ENCODE measurements at regions not wholly inside any gene's neighbourhood (a gene's known extent, or its start where the extent isn't known, plus 50 kb on each side); places are given as distances from the start of the nearest gene placed in this dataset.

DNA sequence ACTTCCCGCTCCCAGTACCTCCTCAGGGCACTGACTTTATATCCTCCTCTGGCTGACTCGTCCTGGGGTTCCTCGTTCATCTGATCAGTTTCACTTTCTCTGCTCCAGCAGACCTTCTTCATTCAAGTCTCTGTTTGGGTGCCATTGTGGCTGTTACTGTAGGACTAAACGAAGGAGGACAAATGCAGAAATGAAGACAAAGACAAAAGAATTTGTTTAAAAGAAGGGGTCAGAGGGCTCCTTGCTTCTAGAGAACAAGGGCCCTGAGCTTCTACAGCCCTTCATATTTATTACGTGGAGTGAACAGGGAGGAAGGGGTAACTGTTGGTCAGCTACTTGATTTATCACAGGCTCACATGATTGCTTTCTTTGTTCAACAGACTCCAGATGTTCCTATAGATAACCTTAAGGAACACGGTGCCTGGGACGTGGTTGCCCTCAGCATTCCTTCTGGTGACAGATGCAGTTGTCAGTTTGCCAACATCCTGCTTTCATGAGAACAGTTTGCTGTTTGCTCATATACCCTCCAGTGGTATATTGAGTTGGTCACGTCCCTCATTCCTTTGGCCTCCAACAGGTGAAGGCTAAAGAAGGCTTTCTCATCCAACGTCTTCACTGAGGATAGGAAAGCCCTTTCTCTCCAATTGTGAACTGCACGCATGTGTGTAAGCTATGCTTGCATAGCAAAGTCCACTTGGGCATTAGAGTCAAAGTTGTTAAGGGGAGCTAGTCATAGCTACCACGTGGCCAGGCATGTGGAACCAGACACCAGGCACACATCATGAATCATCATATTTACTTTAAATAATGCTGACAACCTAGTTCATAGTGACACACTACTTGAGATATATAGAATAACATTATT lies 69.1 kb upstream of the BTN3A2 start:
- no peak overlapping the region for H3K9ac ChIP-seq (ENCODE audit: low read length in 2 of 2)
- no peak overlapping the region for H3K4me3 ChIP-seq (ENCODE audit: low read length in 2 of 2)
- no peak overlapping the region for H3K27ac ChIP-seq (ENCODE audit: low read length)

GRCh38 chr6:26296556-26296856 lies 68.5 kb upstream of the BTN3A2 start:
- Histone ChIP-seq H3K36me3 (ENCODE audit: control insufficient read depth in 2 of 2, insufficient read depth in 2 of 2, low read length in 2 of 2) (no peaks in the 10 kb centered on the region), H3K4me1 (ENCODE audit: control insufficient read depth, insufficient read depth, low read length) (no peaks in the 10 kb centered on the region), H3K4me3 (ENCODE audit: low read length in 2 of 2) (no peak overlapping the region), H3K9me3 (ENCODE audit: control insufficient read depth in 2 of 2, low read length in 2 of 2) (no peaks in the 10 kb centered on the region), H3K27ac (ENCODE audit: low read length) (no peak overlapping the region), H3K9ac (ENCODE audit: low read length in 2 of 2) (no peak overlapping the region), H3K27me3 (ENCODE audit: control insufficient read depth in 1 of 2, insufficient read depth in 2 of 2, low read length in 2 of 2) (peaks cover 16 to 18% of the 10 kb centered on the region in 2 donors)

More for the DNA sequence above, 69.1 kb upstream of the BTN3A2 start:
- H3K9me3 ChIP-seq (ENCODE audit: control insufficient read depth in 2 of 2, low read length in 2 of 2) = no peaks in the 10 kb centered on the region
- no peaks in the 10 kb centered on the region for H3K4me1 ChIP-seq (ENCODE audit: control insufficient read depth, insufficient read depth, low read length)
- H3K27me3 ChIP-seq (ENCODE audit: control insufficient read depth in 1 of 2, insufficient read depth in 2 of 2, low read length in 2 of 2) = peaks cover 16 to 18% of the 10 kb centered on the region in 2 donors
- H3K36me3 ChIP-seq (ENCODE audit: control insufficient read depth in 2 of 2, insufficient read depth in 2 of 2, low read length in 2 of 2) = no peaks in the 10 kb centered on the region

DNA sequence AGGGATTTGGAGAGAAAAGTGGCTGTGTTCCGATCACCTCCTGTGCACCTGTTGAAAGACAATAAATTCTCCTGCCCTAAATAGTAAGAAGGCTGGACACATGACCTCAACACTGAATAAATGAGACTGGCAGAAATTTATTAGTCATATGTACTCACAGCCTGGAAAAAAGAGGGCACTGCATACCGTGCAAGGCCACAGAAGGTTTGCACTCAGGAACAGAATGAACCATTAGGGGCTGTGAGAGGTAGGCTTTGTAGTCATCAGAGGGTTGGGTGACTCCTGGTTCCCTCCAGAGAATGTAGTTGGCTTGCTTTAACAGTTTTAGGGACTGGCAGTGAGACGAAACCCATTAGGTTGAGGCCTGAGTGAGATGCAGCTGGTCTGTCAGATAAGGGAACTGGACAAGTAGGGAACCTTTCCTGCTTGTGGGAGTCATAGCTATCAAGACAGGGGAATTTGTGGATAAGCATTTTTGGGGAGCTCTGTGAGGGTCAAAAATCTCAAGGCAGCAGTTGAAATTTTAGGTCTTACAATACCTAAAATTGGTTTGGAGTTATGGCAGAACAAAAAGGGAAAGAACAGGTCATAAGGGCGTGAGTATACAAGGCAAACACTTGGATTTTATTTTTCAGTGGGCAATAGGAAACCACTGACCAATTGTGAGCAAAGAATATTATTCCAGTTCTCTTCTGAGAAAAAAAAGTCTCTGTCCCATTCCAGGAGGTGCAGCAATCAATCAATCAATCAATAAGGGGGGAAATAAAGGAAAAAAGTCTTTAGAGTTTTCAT lies 67.9 kb upstream of the BTN3A2 start:
- no peak overlapping the region for H3K4me3 ChIP-seq (ENCODE audit: low read length in 2 of 2)
- H3K9me3 ChIP-seq (ENCODE audit: control insufficient read depth in 2 of 2, low read length in 2 of 2) = no peaks in the 10 kb centered on the region
- peaks cover 16 to 18% of the 10 kb centered on the region in 2 donors for H3K27me3 ChIP-seq (ENCODE audit: control insufficient read depth in 1 of 2, insufficient read depth in 2 of 2, low read length in 2 of 2)
- no peaks in the 10 kb centered on the region for H3K4me1 ChIP-seq (ENCODE audit: control insufficient read depth, insufficient read depth, low read length)
- no peak overlapping the region for H3K9ac ChIP-seq (ENCODE audit: low read length in 2 of 2)
- H3K27ac ChIP-seq (ENCODE audit: low read length) = no peak overlapping the region
- H3K36me3 ChIP-seq (ENCODE audit: control insufficient read depth in 2 of 2, insufficient read depth in 2 of 2, low read length in 2 of 2) = no peaks in the 10 kb centered on the region

DNA sequence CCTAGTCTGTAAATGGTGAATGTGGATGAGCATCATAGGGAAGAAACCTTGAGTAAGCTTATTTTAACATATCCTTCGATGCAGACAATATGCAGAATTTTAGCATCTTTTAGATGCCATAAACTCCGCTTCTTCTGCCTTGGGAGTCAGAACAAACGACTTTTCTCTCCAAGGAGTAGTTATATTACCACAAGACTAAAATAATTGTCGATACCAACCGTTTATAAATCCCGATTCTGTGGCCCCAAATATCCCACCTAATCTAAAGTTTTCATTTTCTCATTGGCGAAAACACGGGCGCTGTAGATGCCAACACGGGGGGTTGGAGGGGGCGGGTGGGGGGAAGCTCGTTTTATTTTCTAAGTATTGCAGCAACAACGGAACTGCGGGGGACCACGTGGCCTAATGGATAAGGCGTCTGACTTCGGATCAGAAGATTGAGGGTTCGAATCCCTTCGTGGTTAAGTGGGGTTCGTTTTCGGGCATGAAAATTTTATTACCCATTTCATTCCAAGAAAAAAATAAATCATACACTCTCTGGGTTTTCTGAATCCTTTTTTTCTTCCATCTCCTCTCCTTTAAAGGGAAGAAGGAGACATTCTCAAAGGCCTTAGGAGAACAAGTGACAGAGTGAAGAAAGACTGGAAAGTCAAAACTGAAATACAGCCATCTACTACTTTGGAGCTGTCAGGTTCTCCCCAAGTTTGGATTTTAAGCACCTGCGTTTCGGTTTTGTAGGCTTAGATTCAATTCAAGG lies 65.5 kb upstream of the BTN3A2 start:
- Histone ChIP-seq H3K27ac (ENCODE audit: low read length) (no peak overlapping the region), H3K27me3 (ENCODE audit: control insufficient read depth in 1 of 2, insufficient read depth in 2 of 2, low read length in 2 of 2) (peaks cover 13 to 16% of the 10 kb centered on the region in 2 donors), H3K9ac (ENCODE audit: low read length in 2 of 2) (no peak overlapping the region), H3K4me1 (ENCODE audit: control insufficient read depth, insufficient read depth, low read length) (no peaks in the 10 kb centered on the region), H3K36me3 (ENCODE audit: control insufficient read depth in 2 of 2, insufficient read depth in 2 of 2, low read length in 2 of 2) (no peaks in the 10 kb centered on the region), H3K9me3 (ENCODE audit: control insufficient read depth in 2 of 2, low read length in 2 of 2) (no peaks in the 10 kb centered on the region), H3K4me3 (ENCODE audit: low read length in 2 of 2) (no peak overlapping the region)

- no peak overlapping the region for H3K9ac ChIP-seq (ENCODE audit: low read length in 2 of 2)
- H3K9me3 ChIP-seq (ENCODE audit: control insufficient read depth in 2 of 2, low read length in 2 of 2) = no peaks in the 10 kb centered on the region
- no peak overlapping the region for H3K27ac ChIP-seq (ENCODE audit: low read length)
- peaks cover 11 to 16% of the 10 kb centered on the region in 2 donors for H3K27me3 ChIP-seq (ENCODE audit: control insufficient read depth in 1 of 2, insufficient read depth in 2 of 2, low read length in 2 of 2)
- H3K36me3 ChIP-seq (ENCODE audit: control insufficient read depth in 2 of 2, insufficient read depth in 2 of 2, low read length in 2 of 2) = no peaks in the 10 kb centered on the region
- H3K4me1 ChIP-seq (ENCODE audit: control insufficient read depth, insufficient read depth, low read length) = no peaks in the 10 kb centered on the region
- no peak overlapping the region for H3K4me3 ChIP-seq (ENCODE audit: low read length in 2 of 2)
Measured at GRCh38 chr6:26300043-26300331, 65.0 kb upstream of the BTN3A2 start.

GRCh38 chr6:26300359-26300758 lies 64.6 kb upstream of the BTN3A2 start:
- Histone ChIP-seq H3K36me3 (ENCODE audit: control insufficient read depth in 2 of 2, insufficient read depth in 2 of 2, low read length in 2 of 2) (no peaks in the 10 kb centered on the region), H3K9me3 (ENCODE audit: control insufficient read depth in 2 of 2, low read length in 2 of 2) (no peaks in the 10 kb centered on the region), H3K9ac (ENCODE audit: low read length in 2 of 2) (no peak overlapping the region), H3K4me1 (ENCODE audit: control insufficient read depth, insufficient read depth, low read length) (no peaks in the 10 kb centered on the region), H3K27ac (ENCODE audit: low read length) (no peak overlapping the region), H3K4me3 (ENCODE audit: low read length in 2 of 2) (no peak overlapping the region), H3K27me3 (ENCODE audit: control insufficient read depth in 1 of 2, insufficient read depth in 2 of 2, low read length in 2 of 2) (peaks cover 10 to 16% of the 10 kb centered on the region in 2 donors)

DNA sequence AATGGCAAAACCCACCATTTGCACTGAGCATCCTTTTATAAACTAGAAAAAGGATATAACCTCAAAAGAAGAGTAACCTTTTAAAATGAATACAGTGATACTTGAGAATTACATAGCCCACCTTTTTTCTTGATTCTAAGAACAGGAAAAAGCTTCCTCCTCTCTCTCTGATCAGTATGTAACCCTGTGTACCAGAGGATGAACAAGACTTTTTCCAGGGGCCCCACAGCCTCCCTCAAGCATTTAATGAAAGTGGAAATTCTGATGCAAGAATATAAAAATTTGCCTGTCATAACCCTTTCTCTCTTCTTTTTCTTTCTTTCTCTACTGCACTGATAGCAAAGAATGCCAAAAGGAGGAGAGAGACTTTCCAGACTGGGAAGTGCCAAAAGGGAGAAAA lies 64.2 kb upstream of the BTN3A2 start:
- Histone ChIP-seq H3K4me3 (ENCODE audit: low read length in 2 of 2) (no peak overlapping the region), H3K4me1 (ENCODE audit: control insufficient read depth, insufficient read depth, low read length) (no peaks in the 10 kb centered on the region), H3K9me3 (ENCODE audit: control insufficient read depth in 2 of 2, low read length in 2 of 2) (no peaks in the 10 kb centered on the region)

DNA sequence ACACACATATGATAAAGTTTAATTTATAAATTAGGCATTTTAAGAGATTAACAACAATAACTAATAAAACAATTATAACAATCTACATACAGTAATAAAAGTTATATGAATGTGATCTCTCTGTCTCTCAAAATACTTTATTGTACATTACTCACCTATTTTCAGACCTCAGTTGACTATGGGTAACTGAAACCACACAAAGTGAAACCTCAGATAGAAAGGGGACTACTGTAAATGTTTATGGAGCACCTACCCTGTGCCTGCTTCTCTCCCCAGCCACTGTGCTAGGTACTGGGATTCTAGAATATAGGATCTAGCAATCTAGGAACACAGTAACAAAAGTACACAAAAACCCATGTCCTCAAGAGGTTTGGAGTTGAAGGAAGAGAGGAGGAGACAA lies 63.4 kb upstream of the BTN3A2 start:
- Histone ChIP-seq H3K27me3 (ENCODE audit: control insufficient read depth in 1 of 2, insufficient read depth in 2 of 2, low read length in 2 of 2) (peaks cover 6 to 8% of the 10 kb centered on the region in 2 donors), H3K4me3 (ENCODE audit: low read length in 2 of 2) (no peak overlapping the region), H3K36me3 (ENCODE audit: control insufficient read depth in 2 of 2, insufficient read depth in 2 of 2, low read length in 2 of 2) (no peaks in the 10 kb centered on the region), H3K4me1 (ENCODE audit: control insufficient read depth, insufficient read depth, low read length) (no peaks in the 10 kb centered on the region), H3K9ac (ENCODE audit: low read length in 2 of 2) (no peak overlapping the region), H3K27ac (ENCODE audit: low read length) (no peak overlapping the region), H3K9me3 (ENCODE audit: control insufficient read depth in 2 of 2, low read length in 2 of 2) (no peaks in the 10 kb centered on the region)

More for the DNA sequence above, 64.2 kb upstream of the BTN3A2 start:
- H3K27me3 ChIP-seq (ENCODE audit: control insufficient read depth in 1 of 2, insufficient read depth in 2 of 2, low read length in 2 of 2) = peaks cover 6 to 16% of the 10 kb centered on the region in 2 donors
- H3K27ac ChIP-seq (ENCODE audit: low read length) = no peak overlapping the region
- H3K9ac ChIP-seq (ENCODE audit: low read length in 2 of 2) = no peak overlapping the region
- no peaks in the 10 kb centered on the region for H3K36me3 ChIP-seq (ENCODE audit: control insufficient read depth in 2 of 2, insufficient read depth in 2 of 2, low read length in 2 of 2)

DNA sequence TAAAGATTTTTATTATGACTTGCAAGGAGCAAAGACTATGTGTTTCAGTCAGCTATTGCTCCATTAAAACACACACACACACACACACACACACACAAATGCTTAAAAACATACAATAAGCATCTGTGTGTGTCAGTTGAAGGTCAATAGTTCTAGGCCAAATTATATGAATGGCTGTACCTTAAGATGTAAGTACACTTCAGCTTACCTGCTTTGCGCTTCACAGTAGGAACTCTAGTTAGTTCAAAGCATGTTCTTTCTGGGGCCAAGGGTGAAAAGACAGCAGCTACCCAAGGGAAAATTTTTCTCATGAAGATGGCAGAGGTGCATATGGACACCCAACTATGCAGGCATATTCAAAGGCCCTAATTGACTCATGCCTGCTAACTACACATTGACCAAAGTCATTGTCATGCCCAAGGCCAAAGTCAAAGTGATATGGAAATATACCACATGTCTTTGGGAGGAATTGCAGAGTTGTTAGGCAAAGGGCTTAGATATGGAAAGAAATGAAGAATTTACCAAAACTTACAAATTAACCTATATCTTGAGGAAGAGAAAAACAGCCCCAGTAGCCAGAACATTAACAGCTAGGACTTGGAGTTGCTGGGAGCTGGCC lies 61.9 kb upstream of the BTN3A2 start:
- H3K9me3 ChIP-seq (ENCODE audit: control insufficient read depth in 2 of 2, low read length in 2 of 2) = no peaks in the 10 kb centered on the region
- H3K36me3 ChIP-seq (ENCODE audit: control insufficient read depth in 2 of 2, insufficient read depth in 2 of 2, low read length in 2 of 2) = no peaks in the 10 kb centered on the region
- peaks cover 3 to 4% of the 10 kb centered on the region in 2 donors for H3K27me3 ChIP-seq (ENCODE audit: control insufficient read depth in 1 of 2, insufficient read depth in 2 of 2, low read length in 2 of 2)

GRCh38 chr6:26304213-26304796 lies 60.7 kb upstream of the BTN3A2 start:
- H3K9me3 ChIP-seq (ENCODE audit: control insufficient read depth in 2 of 2, low read length in 2 of 2) = no peaks in the 10 kb centered on the region
- no peaks in the 10 kb centered on the region for H3K36me3 ChIP-seq (ENCODE audit: control insufficient read depth in 2 of 2, insufficient read depth in 2 of 2, low read length in 2 of 2)
- H3K27me3 ChIP-seq (ENCODE audit: control insufficient read depth in 1 of 2, insufficient read depth in 2 of 2, low read length in 2 of 2) = peaks cover 0 to 4% of the 10 kb centered on the region in 2 donors
- no peak overlapping the region for H3K9ac ChIP-seq (ENCODE audit: low read length in 2 of 2)
- H3K4me1 ChIP-seq (ENCODE audit: control insufficient read depth, insufficient read depth, low read length) = no peaks in the 10 kb centered on the region
- peak overlapping the region; percentile 8 to 70 for H3K4me3 ChIP-seq (ENCODE audit: low read length in 2 of 2)
- H3K27ac ChIP-seq (ENCODE audit: low read length) = no peak overlapping the region

More for the DNA sequence above, 61.9 kb upstream of the BTN3A2 start:
- no peak overlapping the region for H3K27ac ChIP-seq (ENCODE audit: low read length)
- H3K4me1 ChIP-seq (ENCODE audit: control insufficient read depth, insufficient read depth, low read length) = no peaks in the 10 kb centered on the region
- no peak overlapping the region for H3K9ac ChIP-seq (ENCODE audit: low read length in 2 of 2)
- no peak overlapping the region for H3K4me3 ChIP-seq (ENCODE audit: low read length in 2 of 2)
